Erythroblast (primary cell): ENCODE measurements at regions not wholly inside any gene's neighbourhood (a gene's known extent, or its start where the extent isn't known, plus 50 kb on each side); places are given as distances from the start of the nearest gene placed in this dataset.

ENCODE experiments used
- DNase-seq, 2 experiments: peaks; one replicate each; lab custom pipeline; 2025; lab: John Stamatoyannopoulos, UW
- GATA1 ChIP-seq: IDR thresholded peaks from 2 replicates; pipeline ENCODE4 v1.6.1; 2011; ENCODE audit warnings: low read depth, mild to moderate bottlenecking, control low read depth, low read length, moderate library complexity
- POLR2A ChIP-seq: IDR thresholded peaks from 2 replicates; pipeline ENCODE4 v1.6.1; 2011; ENCODE audit warnings: mild to moderate bottlenecking, low read length

DNA sequence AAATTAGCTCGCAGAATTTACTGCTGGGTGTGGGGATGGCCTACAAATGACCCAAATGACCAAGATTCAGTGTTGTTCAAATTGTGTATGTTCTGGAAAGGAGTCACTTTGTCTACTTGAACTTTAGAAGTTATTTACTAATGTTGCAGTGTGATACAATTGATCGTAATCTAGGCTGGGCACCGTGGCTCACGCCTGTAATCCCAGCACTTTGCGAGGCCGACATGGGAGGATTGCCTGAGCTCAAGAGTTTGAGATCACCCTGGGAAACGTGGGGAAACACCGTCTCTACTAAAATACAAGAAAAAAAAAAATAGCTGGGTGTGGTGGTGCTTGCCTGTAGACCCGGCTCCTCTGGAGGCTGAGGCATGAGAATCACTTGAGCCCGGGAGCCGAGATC lies 57.6 kb upstream of the TMPRSS2 start:
- TF ChIP-seq POLR2A (no peak), GATA1 (no peak)
- DNase-seq, result no peak

DNA sequence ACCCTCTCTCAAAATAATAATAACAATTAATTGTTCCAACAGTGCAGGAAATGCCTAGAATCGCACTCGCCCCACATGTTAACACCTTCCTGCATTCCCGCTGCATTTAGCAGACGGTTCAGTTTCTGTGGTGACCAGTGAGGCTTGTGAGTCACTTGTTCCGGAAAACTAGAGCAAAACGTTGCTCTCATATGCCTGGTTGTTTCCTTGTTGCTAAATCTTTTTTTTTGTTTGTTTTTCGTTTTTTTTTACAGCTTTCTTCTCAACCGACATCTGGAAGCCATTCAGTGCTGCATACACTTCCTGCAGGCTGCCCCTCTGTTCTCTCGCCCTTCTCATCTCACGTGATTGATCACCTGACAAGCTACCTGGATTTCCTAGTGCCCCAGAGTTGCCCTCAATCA lies 56.9 kb upstream of the TMPRSS2 start:
- no peak for TF ChIP-seq GATA1
- no peak for TF ChIP-seq POLR2A
- DNase-seq, result no peak

DNA sequence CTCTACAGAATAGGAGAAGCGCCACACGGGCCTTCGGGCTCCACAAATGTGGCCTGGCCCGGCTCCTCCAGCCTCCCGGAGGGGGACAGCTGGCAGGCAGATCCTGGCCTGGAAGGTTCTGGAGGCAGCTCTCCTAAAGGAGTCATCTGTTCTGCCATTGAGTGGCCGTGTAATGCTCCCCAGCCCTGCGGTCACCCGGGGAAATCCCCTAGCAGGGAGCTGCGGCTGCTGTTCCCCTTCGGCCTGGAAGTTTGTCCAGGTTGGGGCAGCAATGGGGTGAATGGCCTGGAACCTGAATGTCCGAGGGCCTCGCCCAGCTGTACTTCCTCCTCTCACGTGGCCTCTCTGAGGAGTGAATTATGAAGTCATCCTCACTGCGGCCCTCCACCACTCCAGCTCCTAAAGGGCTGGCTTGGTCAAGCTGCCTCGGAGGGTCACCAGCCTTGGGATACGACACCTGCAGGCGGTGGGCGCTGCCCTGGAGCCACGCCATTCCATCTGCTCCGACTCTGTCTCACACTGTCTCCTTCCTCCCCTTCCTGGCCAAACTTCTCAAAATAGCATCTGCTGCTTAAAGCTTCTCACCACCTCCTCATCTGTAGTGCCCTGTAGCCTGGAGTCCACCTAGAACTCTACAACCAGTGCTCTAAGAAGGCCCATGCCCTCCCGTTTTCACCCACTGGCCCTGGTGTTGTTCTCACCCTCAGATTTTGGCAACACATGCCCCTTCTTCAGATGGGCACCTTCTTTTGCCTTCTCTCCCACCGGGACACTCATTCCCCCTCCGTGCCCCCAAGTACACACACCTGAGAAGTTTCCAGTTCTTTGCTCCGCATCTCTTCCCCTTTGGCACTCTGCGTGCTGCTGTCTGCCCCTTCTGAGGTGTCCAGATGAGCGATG lies 54.4 kb upstream of the TMPRSS2 start:
- no peak for TF ChIP-seq POLR2A
- TF ChIP-seq GATA1, result no peak
- no peak for DNase-seq

DNA sequence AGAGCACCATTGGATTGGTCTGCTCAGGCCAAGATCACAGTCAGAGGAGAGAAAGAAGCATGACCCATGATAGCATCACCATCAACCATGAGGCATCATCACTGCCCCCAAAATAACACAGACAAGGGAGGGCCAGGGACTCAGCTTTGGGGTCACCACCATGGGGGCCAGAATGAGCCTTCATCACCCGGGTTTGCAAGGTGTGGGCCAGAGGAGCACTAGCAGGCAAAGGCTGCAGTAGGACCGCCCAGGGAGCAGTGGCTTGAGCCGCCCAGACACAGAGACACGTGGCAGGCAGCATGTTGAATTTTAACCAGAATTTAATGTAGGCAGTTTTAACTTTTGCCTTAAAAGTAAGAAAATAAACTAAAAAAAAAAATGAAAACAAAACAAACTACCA lies 53.7 kb upstream of the TMPRSS2 start:
- no peak for DNase-seq
- TF ChIP-seq POLR2A, result no peak
- TF ChIP-seq GATA1, result no peak

DNA sequence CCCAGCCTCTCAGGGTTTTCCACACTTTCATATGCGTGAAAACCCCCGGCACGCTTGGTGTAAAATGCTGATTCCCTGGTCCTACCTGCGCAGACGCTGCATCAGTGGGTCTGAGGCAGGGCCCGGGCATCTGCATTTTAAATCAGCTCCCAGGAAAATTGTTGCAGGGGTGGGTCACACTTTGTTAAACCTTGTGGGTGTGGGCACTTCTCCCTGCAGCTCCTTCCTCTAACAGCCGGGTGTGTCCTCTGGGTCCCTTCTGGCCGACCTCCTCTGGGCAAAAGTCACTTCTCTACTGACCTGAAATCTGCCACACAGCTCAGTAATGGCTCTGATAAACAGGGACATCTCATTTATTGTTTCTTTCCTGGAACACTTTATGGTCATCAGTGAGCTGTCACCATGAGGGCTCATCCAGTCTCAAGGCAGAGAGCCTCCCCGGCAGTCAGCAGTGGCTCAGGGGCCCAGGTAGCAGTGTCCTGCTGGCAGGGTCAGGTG lies 52.8 kb upstream of the TMPRSS2 start:
- DNase-seq, result no peak
- TF ChIP-seq GATA1 (no peak), POLR2A (no peak)

DNA sequence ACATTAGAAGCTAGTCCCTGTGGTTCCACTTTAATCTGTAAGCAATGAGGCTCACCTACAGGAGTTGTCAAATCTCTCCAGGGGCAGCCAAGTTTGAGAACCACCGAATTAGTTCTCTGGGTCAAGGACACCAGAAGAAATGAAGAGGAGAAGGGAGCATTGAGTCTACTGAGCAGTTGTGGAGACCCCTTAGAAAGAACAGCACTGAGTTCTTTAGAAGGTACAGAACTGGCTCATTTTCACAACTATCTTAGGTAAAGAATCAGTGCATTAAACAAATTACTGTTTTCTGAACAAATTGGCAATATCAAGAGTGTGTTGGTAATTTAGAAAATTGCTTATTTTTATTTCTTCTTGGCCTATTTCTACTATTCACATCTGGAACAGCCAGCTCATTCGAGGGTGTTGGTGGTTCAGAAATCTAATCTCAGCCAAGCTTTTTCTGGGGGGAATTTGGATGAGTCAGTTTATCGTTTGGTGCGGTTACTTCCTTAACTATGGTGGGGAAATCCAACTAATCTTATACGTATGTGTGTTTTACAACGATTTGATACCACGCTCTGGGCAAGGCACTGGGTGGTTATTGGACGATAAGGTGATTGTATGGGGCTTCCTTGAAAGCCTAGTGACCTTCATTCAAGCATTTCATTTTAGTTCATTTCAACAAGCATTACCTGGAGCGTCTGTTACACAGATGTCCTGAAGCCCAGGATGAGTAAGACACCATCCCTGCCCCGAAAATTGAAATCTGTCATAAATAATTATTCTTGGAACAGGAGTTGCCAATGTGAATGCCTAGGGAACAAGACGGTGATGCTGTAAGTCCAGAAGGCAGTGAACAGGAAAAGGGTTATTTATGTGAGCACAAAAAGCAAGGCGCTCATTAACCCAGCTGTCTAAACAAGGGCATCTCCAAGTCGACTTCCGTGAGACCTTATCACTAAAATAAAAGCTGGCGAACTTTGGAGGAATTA lies 52.0 kb upstream of the TMPRSS2 start:
- TF ChIP-seq POLR2A (no peak), GATA1 (no peak)
- DNase-seq, result no peak

DNA sequence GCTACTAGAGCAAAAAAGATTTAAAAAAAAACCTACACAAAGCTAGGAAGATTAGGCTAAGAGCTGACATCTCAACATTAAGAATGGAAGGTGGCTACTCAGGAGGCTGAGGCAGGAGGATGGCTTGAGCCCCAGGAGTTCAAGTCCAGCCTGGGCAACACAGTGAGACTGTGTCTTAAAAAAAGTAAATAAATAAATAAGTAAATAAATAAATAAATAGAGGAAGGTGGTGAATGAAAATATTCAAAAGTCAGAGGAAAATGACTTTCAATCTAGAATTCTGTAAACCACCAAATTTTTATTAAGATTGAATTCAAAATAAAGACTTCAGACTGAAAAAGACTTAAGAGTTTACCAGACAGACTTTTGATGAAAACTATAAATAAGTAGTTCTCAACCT lies 50.9 kb upstream of the TMPRSS2 start:
- TF ChIP-seq POLR2A (no peak), GATA1 (no peak)
- DNase-seq, result no peak

DNA sequence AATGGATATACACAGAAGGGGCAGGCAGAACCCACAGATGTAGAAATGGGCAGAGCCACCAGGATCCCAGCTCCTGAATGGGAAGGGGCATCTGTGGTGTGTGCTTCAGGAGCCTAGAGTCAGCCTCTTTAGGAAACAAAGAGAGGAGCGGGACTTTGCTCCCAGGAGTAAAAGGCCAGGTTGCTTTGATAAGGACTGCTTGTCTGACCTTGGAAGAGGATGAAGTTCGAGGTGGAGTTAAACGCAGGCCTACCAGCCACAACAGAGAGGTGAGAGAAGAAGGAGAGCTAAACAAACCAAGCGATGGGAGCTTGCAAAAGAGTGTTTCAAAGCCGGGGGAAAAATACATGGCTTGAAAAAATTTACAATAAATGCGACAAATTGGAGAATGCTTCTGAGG lies 49.9 kb upstream of the TMPRSS2 start:
- DNase-seq, result no peak
- TF ChIP-seq GATA1, result no peak
- TF ChIP-seq POLR2A, result no peak
